ENCODE measurements at regions not wholly inside any gene's neighbourhood (a gene's known extent, or its start where the extent isn't known, plus 50 kb on each side); places are given as distances from the start of the nearest gene placed in this dataset.

DNA sequence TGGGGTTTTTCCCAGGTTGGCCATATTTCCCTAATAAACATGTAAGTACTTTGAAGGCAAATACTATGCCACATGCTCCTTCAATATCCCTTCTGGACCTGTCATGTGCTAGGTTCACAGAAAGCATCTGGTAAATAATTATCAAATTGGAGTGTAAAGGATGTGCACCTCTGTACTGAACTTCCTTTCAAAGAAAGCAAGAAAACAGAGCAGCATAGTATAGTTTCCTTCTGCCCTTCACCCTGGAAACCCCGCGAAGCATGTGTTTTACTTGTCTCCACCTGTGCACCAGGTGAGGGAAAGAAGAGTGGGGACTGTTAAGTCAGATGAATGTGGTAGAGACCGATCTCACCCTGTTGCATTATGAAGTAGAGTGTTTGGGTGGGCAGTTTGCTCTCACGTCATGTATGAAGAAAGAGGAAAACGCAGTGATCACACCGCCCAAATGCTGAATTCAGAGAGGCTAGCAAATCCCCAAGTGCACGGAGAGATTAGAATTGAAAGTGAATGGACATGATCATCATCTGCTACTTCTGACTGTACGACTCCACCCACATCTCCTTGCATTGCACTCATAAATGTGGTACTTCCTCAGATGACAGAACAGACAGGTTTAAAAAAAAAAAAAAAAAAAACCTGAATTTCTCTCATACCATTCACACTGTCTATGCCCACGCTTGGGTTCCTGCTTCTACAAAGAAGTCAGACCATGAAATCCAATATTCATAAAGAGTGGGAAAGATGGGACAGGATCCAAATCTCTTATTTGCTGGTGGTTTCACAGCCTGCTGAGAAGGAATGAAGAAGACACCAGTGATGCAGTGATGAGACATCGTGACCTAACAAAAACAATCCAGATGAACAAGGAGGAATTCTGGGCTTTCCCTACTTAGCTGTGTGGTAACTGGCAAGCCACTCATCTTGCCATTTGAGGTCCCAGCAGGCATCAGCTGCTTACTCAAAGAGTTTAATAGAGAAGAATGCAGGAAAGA lies 448.6 kb downstream of the BCL11A start:
- Histone ChIP-seq H3K27ac (no peak overlapping the region), H3K27me3 (no peaks in the 10 kb centered on the region), H3K9me3 (no peaks in the 10 kb centered on the region), H3K4me1 (no peaks in the 10 kb centered on the region), H3K36me3 (no peaks in the 10 kb centered on the region), H3K4me3 (no peak overlapping the region)
- no peak for TF ChIP-seq POLR2A (IDR thresholded peaks at IDR 0.05)
- TF ChIP-seq, protein P1, sequence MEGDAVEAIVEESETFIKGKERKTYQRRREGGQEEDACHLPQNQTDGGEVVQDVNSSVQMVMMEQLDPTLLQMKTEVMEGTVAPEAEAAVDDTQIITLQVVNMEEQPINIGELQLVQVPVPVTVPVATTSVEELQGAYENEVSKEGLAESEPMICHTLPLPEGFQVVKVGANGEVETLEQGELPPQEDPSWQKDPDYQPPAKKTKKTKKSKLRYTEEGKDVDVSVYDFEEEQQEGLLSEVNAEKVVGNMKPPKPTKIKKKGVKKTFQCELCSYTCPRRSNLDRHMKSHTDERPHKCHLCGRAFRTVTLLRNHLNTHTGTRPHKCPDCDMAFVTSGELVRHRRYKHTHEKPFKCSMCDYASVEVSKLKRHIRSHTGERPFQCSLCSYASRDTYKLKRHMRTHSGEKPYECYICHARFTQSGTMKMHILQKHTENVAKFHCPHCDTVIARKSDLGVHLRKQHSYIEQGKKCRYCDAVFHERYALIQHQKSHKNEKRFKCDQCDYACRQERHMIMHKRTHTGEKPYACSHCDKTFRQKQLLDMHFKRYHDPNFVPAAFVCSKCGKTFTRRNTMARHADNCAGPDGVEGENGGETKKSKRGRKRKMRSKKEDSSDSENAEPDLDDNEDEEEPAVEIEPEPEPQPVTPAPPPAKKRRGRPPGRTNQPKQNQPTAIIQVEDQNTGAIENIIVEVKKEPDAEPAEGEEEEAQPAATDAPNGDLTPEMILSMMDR (IDR thresholded peaks at IDR 0.05): no peak
- DNase-seq: peak in 1 of 3 donors; percentile 52

DNA sequence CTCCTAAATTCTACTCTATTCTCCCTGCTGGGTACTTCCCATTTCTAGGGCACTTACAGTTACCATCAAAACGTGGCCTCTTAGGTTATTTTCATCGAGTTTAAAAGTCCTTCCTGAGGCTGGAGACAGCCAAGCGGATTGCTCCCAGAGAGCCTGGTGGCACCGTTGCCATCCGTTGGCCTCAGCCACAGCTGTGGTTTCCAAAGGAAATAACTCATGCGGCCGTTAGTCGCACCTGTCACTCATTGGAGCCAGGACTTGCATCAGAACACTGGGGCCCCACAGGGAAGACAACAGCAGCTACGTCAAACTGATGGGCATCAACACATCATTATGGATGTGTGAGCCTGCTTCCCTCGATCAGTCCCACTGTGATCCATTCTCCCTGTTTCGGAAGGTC lies 453.4 kb downstream of the BCL11A start:
- Histone ChIP-seq H3K27me3 (no peaks in the 10 kb centered on the region), H3K4me1 (peaks cover 0 to 1% (median 0%) of the 10 kb centered on the region in 4 donors), H3K4me3 (no peak overlapping the region), H3K9me3 (no peaks in the 10 kb centered on the region), H3K36me3 (no peaks in the 10 kb centered on the region), H3K27ac (no peak overlapping the region)
- DNase-seq: no peak
- TF ChIP-seq, protein P1 (IDR thresholded peaks at IDR 0.05): no peak
- TF ChIP-seq POLR2A (IDR thresholded peaks at IDR 0.05): no peak

DNA sequence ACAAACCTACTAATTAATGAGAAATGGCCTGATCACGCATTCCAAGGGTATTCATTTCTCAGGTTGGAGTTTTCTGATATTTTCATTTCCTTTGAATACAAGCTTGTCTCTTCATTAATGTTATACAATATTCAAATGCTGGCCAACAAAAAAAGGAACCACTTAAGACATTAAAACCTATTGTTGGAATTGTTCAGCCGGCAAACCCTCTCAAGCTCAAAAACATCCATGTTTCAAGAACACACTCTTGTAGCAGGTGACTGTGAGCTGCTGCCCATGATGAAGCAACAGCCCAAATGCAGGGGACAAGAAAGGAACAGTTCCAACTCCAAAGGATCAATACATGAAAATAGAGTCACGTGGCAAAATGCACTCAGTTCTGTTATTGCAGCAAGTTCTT lies 454.5 kb downstream of the BCL11A start:
- no peaks in the 10 kb centered on the region for H3K27me3 ChIP-seq
- H3K9me3 ChIP-seq: no peaks in the 10 kb centered on the region
- no peaks in the 10 kb centered on the region for H3K36me3 ChIP-seq
- peaks cover 0 to 4% (median 0%) of the 10 kb centered on the region in 4 donors for H3K4me1 ChIP-seq
- no peak overlapping the region for H3K27ac ChIP-seq
- TF ChIP-seq POLR2A (IDR thresholded peaks at IDR 0.05): no peak
- TF ChIP-seq, protein P1 (IDR thresholded peaks at IDR 0.05): no peak
- H3K4me3 ChIP-seq: no peak overlapping the region
- no peak for DNase-seq

DNA sequence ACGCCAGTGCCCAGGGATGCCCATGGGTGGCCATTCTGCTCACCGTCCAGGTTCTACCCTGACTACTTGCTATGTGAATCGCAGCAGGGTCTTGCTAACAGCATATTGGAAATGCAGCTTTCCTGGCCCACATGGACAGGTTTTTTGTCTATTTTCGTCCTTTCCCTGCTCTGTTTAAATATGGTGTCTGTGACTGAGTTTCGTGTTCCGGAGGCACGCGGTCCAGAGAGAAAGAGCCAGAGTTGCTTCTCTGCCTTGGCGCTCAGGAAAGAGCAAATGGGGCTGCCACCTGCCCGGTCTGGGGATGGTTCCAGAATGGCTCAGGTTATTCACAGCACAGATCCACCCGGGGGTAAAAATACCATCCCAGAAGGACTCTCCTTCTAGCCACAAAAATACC lies 456.2 kb downstream of the BCL11A start:
- Histone ChIP-seq H3K27ac (no peak overlapping the region), H3K36me3 (no peaks in the 10 kb centered on the region), H3K27me3 (no peaks in the 10 kb centered on the region), H3K4me3 (no peak overlapping the region), H3K9me3 (no peaks in the 10 kb centered on the region), H3K4me1 (peaks cover 0 to 8% (median under 1%) of the 10 kb centered on the region in 4 donors)
- TF ChIP-seq, protein P1 (IDR thresholded peaks at IDR 0.05): no peak
- no peak for TF ChIP-seq POLR2A (IDR thresholded peaks at IDR 0.05)
- DNase-seq: no peak

DNA sequence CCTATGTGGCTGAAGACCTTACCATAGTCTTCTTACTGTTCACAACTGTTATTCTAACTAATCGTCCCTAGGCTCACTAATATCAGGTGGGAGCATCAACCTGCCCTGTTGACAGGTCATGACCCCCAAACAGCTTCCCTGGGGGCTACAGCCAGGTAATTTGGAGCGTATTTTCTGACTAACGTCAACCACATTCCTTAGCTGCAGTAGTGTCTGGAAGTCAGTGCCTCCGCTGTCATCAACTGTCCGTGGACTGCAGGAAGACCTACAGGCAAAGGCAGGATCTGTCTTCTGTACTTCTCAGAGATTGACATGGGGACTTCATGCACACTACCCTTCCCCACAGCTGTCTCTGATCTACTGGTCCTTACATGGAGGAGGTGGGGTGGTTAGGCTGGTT lies 456.9 kb downstream of the BCL11A start:
- DNase-seq: no peak
- H3K36me3 ChIP-seq: no peaks in the 10 kb centered on the region
- H3K9me3 ChIP-seq: no peaks in the 10 kb centered on the region
- H3K27me3 ChIP-seq: no peaks in the 10 kb centered on the region
- peaks cover 0 to 10% (median 2%) of the 10 kb centered on the region in 4 donors for H3K4me1 ChIP-seq
- TF ChIP-seq, protein P1 (IDR thresholded peaks at IDR 0.05): no peak
- TF ChIP-seq POLR2A (IDR thresholded peaks at IDR 0.05): no peak
- no peak overlapping the region for H3K27ac ChIP-seq
- H3K4me3 ChIP-seq: no peak overlapping the region

Data from Peyer's patch (tissue), 4 donors.